ENCODE measurements at regions not wholly inside any gene's neighbourhood (a gene's known extent, or its start where the extent isn't known, plus 50 kb on each side); places are given as distances from the start of the nearest gene placed in this dataset.

DNA sequence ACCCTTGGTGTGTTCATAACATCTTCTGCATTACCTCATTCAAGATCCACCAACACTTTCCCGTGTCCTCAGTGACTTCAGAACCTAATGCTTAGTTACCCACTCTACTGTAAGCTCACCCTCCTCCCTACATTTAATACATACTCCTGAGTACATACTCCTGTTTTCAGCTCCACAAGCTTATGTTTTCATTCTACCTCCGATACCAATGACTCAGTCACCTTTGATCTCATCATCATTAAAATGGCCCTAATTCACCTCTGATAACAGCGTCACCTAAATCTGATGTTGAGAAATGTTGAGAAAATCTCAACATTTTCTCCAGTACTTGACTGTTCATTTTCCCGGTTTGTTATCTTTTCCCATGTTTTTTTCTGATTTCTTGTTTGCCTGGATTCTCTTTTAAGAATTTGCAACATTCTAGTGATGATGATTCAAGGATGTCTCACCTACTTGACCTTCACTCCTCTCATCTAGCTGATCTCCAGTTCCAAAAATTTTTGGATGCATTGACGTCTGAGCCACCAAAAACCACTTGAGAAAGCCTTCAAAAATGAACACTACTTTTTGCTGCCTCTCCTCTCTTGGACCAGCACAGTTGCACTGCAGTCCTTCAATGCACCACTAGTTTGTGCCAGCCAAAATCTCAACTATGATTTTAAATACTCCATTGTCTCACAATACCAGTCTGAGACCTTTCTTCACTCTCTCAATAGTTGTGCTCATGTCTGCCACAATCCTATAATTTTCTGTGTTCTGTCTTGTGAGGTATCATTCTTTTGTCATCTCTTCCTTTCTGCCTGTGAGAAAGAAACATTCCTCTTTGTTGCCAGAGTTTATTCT is 220.7 kb upstream of the SEMA6D start:
- no peak for DNase-seq

DNA sequence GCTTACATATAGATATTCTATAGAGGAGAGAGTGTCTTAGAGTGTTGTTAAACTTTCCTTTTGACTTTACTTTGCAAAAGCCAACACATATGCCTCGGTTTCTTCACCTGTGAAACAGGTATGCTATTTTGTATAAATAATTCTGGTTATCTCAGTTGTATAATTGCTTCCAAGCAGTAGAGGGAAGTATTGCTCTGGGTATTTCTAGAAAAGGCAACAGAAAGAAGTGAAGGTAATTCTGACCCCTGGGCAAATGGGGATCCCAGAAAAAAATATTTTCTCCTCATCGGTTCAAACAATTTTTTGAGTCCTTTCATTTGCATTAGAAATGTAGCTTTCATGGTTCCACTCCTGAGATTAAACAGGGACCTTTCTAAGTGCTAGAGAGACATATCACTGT is 216.5 kb upstream of the SEMA6D start:
- DNase-seq, result no peak

DNA sequence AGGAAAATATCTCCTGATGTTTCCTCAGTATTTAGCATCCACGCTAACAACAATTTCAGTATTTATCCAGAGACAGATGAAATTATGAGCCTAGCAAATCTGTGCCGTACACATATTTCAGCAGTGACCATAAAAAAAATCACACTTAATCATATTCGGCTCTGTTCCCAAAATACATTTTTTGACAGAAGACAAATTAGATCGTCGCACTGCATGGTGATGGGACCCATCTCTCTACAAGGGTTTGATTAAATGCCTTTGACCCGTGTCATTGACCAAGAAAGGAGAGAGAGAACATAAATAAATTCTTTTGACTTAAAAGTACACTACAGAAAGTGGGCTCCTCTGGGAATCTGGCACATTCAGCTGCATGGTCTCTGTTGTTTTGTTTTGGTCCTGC is 215.3 kb upstream of the SEMA6D start:
- no peak for DNase-seq

DNA sequence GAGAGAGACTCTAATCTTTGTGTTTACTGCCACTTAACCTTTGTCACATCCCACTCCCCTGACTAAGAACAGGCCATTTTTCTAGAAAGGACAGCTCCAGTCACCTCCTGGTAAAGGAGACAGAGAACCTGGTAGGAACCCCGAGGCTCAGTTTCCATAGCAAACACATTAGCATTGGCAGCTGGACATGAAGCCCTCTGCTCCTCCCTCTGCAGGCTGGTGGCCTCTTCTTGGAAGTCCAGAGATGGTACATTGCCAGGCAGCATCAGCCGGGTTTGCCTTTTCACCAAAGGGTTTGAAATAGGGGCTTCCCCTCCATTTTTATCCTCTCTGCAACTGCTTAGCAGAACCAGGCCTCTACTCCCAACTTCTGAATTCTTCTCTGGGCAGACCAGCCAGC is 213.4 kb upstream of the SEMA6D start:
- no peak for DNase-seq

DNA sequence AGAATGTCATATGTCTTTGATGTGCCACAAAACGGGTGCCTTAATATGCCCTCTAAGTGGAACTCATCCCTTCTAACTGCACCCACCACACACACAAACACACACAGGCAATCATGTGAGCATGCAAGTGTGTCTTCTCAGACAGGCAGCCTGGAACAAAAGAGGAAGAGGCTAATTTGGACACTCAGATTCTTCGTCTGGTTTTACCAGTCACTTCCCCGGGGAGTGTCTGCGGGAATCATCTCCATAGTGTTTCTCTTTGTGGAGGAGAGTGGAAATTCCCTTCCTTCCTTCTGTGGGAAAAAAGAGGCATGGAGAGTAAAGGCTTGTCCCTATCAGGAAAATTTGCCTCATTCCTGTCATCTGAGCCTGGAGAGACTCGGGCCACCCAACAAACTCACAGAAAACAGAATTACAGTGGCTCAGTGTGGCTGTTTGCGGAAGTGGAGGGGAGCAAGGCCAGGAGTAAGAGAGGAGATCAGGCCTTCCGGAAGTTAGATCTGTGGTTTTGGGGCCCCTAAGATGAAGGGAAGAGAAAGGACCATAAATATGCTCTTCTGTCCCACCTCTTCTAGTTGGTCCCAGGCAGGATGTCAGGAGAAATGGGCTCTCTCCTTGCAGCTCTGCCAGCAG is 212.6 kb upstream of the SEMA6D start:
- no peak for DNase-seq

DNA sequence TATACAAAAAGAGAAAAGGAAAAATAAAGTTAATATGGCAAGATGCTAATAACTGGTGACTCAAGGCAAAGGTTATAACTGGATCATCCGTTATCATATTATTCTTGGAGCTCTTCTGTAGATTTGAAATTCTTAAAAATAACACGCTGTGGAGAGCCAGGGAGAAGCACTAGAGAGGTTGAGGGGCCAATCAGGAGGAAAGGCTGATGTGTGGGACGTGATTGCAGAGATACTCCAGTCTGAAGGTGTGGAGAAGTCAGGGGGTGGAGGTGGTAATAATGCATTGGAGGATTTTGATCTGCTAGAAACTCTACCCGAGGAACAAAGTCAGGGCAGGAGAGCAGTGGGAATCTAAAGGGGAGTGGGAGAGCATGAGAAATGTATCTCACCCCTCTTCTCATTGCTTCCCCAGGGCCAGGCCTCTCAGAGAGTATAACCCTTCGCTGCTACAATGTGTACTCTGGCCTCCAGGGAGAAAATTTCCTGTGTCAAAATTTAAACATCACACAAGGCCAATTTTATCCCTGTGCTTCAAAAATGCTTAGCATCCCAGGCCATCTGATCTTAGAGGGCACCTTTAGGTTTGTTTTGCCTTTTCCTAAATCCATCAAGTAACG is 211.5 kb upstream of the SEMA6D start:
- no peak for DNase-seq

DNA sequence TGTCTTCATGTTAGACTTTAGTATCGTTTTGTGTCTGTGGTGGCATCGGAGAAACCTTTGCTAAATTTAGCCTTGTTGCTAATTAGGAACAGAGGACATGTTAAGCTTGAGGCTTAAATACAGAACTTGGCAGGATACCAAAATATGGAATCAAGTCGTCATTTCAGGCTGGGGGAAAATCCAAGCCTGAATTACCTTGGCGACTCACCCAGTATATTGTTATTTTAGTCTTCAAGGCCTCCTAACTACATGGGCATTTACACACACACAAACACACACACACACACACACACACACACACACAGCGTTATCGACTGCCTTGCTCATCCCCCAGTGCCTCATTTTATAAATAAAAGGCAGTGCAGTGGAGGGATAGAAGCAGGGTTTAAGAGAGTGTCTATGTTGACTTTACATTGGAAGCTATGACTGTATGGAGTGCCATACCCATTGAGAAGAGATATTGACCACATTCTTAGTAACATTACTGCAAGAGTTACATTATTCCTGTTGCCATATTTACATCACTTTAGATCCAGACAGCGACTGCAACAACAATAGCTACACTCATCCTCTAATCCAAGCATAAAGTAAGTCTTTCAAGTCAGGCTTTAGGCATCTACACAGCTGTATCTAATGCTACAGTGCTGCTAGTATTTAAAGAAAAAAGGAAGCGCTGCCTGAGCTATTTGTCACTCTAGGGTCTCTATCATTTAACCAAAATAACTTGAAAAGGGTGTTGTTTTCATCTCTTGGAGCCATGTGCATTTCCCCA is 210.8 kb upstream of the SEMA6D start:
- DNase-seq, result no peak

DNA sequence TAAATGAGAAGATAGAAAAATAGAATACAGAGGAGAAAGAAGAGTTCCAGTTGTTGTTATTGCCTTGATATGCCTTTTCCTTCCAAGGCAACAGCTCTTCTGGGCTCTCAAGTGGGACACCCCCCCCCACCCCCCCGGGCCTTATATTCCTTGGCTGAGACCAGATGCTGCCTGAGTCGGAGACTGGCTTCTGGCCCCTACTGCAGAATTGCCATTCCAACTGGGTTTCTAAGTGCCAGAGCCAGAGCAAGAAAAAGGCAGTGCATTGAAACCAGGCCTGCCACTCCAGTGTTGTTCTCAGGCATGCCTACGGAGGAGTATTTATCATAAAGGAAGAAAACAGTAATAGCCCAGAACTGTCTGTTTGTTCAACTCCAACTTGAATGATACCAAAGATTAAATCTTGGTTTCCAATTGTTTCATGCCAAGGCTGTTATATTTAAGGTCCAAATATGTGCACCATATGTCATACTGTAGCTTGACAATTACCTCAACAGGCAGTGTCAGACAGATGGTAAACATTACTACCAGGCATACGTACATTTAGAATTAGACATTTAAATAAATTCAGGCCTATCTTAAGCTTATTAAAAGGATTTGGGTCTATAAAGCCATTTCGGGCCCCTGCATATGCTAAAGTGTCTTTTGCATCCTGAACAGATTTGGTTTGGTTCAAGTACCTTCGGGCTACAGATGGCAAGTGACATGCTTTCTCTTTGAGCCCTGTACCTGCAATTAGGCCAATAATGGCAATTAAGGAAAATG is 209.9 kb upstream of the SEMA6D start:
- no peak for DNase-seq

DNA sequence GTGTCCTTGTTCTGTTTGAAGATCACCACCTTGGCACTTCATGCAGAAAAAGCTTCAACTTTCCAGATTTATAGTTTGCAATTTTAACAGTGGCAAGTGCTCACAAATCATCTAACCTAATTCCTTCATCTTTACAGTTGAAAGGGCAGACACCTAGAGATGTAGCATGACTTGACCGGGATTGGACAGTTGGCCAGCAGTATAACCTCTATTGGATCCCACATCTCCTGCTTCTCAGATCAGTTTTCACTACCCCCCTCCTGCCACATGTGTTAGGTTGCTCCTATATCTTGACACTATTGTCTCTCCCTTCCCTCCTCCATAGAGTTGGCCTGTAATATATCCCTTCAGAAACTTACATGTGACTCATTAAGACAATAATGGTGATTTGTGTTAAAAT is 206.0 kb upstream of the SEMA6D start:
- no peak for DNase-seq

DNA sequence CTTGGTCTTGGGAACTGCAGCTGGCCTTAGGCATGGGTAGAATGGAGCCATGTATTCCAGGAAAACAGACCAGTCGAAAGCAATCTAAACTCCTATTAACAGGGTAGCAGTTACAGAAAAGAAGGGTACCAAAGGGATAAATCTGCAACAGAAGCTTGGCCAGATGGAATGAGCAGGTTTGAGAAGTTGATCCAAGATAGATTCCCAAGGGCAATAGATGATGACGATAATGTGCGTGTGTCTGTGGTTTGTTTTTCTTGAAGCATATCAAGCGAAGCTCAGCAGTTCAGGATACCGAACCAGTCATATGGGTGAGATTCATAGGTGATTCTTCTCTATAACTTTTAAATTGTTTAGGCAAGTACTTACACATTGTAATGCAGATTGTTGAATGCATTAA is 203.8 kb upstream of the SEMA6D start:
- DNase-seq, result no peak

DNA sequence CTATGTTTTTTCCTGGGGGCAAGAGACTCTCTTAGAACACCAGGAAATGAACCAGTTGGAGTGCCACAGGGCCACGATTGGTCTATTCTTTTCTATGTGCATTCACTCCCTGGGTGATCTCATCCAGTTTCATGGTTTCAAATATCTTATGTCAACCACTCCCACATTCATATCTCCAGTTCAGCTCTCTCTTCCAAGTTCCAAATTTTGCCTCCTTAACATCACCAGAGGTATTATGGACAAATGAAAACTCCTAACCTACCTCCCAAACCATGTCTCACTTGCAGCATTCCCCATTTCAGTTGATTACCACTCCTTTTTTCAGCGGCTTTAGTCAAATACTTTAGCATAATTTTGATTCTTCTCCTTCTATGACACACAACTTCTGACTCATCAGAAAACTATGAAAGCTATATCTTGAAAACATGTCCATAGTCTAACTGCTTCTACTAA is 203.1 kb upstream of the SEMA6D start:
- no peak for DNase-seq

DNA sequence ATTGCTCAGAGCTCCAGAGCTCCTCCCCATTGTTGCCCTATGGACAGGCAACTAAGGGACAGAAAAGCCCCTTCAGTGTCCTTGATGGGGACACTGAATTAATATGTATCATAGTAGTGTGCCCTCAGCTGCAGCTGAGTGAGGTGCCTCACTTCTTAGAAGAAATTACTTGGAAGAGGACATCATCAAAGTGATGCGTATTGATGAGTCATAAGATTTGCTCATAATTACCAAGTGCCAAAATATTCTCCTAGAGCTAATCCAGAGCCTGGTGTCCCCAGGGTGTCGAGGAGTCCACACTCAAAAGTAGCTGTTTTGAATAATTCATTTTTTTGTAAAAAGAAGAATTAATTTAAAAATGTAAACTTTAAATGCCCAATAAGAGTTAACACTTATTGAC is 200.7 kb upstream of the SEMA6D start:
- no peak for DNase-seq

DNA sequence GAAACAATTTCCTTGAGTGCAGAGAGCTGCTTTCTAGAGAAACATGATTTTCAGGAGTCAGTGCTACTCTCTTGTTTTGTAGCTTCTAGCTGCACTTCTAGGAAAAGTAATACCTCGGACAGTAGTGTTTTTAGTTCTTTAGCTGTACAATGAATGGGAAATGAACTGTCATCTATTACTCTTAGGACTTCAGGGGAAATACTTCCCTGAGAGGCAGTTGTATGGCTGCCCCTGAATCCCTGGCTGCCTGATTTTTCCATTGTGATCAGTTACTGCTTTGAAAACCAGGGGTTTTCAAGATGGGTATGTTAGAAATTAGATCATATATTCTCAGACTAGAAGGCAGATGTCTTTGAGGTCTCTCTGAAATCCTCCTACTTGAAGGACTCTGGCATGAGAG is 200.3 kb upstream of the SEMA6D start:
- no peak for DNase-seq

DNA sequence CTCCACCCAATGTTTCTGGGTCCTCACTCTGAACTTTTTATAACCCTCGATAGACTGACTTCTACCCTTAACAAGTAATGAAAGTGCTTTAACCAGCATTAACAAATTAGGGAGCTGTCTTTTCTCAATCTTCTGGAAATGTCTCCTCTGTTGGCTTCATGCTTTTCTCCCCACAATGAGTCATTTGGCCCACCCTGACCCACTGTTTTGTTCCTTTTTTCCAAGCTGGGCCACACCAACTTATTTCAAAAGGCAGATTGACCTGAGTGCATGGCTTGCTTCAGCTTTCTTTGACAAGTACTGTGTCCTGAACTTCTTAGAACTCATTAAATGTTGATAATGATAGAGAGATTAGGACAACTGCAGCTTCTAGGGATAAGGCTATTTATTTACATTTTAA is 199.6 kb upstream of the SEMA6D start:
- no peak for DNase-seq

DNA sequence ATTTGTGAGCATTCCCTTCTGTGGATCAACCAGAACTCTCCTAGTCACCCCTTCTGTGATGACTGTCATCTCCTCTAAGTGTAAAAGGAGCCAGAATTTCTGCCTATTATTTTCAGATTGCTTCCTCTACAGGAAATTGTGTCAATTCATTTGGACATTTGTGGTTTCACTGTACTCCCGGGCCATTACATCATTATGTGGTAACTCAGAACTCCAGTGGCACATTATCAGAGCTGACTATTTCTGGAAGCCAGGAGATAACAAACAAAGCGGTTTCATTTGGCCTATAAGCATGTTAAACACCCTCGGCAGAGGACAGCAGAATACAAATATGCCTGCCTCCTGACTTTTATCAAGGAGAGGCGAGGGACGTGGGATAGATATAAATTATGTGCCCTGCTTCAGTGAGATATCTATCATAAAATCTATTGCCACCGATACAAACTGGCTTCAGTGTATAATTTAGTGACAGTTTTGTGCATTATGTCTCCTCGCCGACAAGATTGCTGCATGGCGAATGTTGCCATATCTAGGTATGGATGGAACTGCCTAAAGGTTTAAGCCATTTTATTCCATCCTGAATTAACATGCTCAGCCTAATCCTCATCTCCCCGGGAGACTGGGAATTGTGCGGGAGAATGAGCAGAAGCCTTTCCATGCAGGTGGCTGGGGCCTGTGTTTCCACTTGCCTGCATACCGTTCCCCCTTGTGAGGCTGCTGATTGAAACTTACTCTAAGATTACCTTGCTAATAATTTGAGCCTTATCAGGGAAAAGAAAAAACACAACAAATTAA is 193.4 kb upstream of the SEMA6D start:
- no peak for DNase-seq

DNA sequence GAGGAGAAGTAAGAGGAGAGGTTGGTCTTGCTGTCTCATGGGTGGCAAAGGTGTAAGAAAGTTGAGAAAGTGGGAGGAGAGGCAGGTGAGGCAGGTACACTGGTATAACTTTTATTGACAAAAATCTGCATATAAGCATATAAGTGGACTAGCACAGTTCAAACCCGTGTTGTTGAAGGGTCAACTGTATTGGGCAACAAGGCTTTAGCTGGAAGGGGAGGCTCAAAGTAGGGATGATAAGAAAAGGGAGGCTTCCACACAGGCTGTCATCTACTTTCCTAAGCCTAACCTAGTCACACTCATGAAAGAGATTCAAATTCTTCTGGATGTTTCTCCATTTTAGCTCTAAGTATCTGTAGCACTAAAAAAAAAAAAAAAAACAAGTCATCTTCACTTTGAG is 188.1 kb upstream of the SEMA6D start:
- no peak for DNase-seq

DNA sequence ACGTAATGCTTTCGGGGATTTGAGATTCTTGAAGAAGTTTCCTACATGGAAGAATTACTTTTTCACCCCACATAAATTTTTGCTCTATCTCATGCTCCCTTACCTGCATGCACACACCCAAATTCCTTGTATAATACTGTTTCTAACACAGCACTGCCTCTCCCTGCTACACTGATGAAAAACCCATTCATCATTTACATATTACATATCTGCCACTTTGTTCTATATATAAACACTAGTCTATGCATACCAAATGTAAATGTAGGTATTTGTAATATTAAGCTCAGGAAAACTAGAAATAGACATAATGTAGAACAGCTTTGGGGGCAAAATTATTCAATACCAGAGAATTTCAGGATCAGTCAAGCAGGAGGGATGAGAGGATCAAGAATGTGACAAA is 182.6 kb upstream of the SEMA6D start:
- DNase-seq, result no peak

DNA sequence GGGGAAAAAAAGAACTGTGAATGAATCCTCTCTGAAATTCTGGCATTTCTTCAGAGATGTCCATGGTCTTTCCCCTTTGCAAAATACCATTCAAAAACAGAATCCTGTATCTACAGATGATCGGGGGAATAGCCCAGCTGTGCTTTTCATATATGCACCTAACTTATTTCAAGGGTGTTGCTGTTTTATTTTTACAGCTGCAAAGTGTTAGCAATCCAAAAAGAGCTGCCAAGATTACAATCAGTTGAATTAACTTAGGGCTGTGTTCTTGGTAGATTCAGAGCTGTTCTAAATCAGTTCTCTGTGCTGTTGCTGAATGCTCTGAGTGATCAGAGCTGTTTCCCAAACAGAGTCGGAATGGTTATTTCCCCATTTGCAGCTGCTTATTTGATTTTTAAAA is 175.7 kb upstream of the SEMA6D start:
- DNase-seq, result no peak

DNA sequence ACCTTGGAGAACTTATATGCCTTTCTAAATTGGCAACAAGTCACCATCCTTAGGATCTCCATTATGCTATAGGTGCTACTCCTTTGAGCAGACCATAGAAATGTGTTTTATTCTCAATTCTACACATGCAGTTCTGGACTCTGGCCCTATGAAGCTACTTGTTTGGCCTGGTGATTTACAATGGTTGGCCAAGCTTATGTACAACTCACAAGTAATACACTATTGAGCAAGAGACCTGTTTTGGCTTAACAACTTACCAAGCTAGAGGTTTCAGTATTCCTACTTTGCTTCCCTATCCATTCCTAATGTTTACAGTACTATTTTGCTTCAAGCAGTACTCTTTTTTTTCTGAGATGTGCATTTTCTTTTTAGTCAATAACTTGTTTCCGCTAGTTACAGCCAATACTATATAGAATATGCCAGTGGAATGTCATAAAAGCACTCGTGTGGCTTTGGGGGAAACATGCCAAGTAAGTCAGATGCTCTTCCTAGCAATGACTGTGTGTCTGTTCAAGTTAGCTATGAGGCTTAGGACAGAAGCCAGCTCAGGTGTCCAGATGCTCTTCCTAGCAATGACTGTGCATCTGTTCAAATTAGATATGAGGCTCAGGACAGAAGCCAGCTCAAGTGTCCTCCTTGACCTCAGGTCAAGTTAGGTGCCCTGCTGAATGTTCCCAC is 174.9 kb upstream of the SEMA6D start:
- DNase-seq, result no peak

DNA sequence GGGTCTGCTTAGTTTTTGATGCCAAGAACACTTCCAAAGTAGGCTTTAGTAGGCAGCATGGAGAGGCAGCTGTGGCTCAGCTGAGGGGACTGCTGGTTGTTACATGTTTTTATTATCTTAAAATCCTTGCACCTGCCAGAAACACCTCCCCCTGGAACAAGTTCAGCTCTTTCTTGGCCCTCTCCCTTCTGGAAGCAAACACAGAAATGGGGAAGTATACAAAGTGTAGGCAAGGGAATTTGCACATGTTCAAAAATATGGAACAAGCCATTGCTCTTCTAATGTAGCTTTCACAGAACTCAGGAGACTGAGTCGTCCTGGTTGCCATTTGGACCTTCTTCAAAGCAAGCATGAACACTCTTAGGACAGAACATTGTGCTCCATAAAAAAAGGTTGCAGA is 169.1 kb upstream of the SEMA6D start:
- DNase-seq, result no peak

DNA sequence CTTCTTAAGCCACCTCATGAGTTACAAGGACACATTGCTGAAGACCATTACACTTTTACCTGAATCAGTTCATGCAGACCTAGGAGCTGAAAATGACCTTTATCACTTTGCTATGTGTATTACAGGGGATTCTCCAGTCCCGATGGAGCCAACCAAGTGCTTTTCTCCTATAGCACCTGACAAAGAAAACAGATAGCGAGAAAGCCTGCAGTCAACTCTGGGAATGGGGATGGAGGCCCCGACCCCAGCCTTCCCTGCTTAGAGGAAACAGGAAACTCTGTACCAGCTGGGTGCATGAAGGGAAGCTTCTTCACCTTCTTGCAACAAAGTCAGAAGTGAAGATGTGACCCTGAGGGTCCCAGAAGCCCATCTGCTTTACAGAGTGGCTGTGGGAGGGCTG is 168.3 kb upstream of the SEMA6D start:
- no peak for DNase-seq

Data from activated CD4-positive, alpha-beta T cell treated with anti-CD3 and anti-CD28 coated beads, Interleukin-2, amount 50 U/mL, for 48 hours (primary cell).